HG02642 (cell line): ENCODE measurements at regions not wholly inside any gene's neighbourhood (a gene's known extent, or its start where the extent isn't known, plus 50 kb on each side); places are given as distances from the start of the nearest gene placed in this dataset.
"Not testable (repeated sequence)": the region's sequence is repeated elsewhere in the genome, so short reads cannot be mapped to it uniquely, and the experiment has no call there.

Experiments
- ATAC-seq: cut with Tn5 transposase; IDR thresholded peaks from one replicate; pipeline ENCODE4 v1.9.1; 2021; ENCODE audit warnings: mild to moderate bottlenecking; ENCODE audit not compliant: unreplicated experiment, poor library complexity

DNA sequence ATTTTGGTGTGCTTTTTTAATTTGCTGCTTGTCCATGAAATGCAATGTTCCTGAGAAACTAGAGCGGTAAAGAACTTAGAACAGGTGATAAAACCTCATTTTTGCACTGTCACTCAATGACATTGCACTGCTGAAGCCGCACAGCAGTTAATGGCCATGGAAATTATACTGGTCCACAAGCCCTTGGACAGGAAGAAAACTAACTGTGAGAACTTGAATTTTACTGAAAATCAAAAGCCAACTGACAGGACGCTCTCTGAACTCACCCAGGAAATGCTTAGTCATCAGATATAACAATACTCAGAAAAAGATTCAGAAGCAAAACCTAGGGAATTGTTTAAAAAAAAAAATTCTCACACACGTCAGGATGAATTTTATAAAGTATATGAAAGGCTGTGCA lies 246.4 kb upstream of the SLC7A11 start:
- ATAC-seq, result no peak

DNA sequence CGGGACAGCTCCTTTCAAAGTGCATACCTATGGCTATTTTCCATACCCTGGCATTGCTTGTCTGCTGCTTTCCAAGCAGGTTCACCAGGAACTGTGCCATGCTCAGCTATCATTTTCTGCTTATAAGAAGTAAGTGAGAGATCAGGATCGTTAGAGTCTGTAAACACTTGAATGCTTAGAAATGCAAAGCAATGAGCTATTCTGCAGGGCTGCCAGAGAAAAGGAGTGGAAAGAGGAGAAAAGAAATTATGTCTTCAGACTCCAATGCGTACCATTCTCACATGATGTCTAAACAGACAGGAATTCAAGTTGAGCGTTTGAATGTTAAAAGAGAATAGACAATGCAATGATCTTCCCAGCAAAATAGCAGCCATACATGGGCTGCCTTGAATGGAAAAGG lies 245.5 kb upstream of the SLC7A11 start:
- no peak for ATAC-seq

DNA sequence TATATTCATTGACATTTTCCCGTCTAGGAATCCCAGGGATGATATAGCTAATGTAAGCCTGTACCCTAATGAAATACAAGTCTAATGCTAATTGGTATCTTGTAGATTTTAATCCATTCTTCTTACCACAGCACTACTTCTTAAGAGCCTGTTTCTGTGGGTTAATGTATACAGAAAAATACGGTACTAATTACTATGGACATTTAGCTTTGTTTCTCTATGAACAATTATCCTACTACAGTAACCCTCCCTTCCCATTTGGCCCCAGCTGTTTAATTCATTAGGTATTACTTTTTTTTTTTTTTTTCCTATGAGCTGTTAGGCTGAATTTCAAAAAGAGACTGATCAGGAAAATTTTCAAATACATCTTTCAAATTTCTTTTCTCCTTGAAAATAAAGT lies 245.1 kb upstream of the SLC7A11 start:
- no peak for ATAC-seq

DNA sequence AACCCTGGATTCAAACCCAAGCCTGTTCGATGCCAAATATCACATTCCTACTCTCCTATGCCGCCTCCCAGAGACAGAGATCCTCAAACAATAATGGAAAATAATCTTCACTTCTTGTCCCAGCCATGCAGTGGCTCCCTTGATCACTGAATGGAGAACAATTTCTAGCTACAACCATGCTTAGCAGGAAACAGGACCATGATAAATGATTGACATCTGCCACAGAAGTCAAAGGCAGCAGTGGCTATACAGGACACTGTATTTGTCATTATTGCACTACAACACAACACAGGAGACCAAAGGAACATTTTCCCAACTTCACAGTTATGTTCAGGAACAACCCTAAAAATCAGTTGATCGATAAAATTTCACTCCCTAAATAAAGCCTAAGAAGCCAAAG lies 243.3 kb upstream of the SLC7A11 start:
- no peak for ATAC-seq

DNA sequence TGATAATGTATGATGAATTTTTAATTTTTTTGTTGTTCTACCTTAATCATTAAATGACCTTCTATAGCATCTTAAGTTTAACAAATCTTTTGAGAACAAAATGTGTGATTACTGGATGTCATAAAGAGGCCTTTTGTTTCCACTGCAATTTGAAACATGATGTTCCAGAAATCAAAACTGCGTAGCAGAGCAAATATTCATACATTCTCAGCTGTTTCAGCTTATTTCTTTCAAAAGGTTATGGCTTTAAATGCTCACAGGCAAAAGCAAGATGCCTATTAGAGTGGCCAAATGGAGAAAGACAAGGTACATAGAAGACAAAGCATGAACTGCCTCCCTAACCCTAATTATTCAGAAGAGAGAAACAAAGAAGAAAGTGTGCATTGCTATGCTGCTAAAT lies 233.0 kb upstream of the SLC7A11 start:
- no peak for ATAC-seq

DNA sequence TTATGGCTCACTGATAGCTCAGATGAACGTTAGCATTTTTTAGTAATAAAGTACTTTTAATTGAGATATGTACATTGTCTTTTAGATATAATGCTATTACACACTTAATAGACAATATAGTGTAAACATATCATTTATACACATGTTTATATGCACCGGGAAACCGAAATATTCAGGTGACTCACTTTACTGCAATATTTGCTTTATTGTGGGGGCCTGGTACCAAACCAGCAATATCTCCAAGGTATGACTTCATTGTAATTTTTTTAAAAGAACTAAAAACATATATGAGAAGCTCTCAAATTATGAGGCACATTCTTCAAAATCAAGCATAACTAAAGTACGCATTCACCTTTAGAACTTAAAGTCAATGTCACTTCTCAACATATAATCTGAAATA lies 231.2 kb upstream of the SLC7A11 start:
- ATAC-seq, result no peak

DNA sequence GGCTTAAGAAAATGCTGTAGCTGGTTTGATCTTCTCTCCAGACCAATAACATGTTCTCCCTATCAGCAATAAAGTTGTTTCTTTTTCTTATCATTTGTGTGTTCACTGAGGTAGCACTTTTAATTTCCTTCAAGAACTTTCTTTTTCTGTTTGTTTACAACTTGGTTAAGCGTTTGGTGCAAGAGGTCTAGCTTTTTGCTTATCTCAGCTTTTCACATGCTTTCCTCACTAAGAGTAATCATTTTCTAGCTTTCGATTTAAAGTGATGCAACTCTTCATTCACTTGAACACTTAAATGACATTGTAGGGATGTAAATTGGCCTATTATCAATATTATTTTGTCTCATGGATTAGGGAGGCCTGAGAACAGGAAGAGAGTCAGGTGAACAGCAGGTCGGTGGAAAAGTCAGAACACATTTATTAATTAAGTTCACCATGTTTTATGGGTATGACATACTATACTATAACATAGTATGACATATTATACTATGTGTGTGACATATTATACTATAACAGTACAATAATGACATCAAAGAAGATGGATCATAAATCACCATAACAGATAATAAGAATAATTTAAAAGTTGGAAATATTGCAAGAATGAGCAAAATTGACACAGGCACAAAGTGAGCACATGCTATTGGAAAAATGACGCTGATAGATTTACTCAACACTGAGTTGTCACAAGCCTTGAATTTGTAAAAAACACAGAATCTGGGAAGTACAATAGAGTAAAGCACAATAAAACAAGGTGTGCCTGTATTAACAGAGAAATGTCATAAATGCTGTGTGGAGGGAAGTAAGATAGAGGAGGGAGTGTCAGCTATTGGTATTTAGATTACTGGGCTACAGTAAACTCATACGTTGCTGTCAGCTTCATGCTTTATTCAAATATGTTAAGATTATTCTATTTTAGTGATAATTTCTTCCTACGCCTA lies 218.6 kb upstream of the SLC7A11 start:
- ATAC-seq, result no peak

DNA sequence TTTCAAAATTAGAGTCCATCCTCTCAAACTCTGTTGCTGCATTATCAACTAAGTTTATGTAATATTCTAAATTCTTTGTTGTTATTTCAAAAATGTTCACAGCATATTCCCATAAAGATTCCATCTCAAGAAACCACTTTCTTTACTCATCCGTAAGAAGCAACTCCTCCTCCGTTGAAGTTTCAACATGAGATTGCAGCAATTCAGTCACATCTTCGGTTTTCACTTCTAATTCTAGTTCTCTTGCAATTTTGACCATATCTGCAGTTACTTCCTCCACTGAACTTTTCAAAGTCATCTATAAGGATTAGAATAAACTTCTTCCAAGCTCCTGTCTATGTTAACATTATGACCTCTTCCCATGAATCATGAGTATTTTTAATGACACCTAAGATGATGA lies 216.6 kb upstream of the SLC7A11 start:
- no peak for ATAC-seq

DNA sequence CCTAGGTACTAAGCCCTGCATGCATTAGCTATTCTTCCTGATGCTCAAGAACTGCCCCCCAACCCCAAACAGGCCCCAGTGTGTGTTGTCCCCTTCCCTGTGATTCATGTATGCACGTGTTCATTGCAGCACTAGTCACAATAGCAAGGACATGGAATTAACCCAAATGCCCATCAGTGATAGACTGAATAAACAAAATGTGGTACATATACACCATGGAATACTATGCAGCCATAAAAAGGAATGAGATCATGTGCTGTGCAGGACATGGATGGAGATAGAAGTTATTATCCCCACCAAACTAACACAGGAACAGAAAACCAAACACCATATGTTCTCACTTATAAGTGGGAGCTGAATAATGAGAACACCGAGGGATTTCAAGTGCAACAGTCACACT lies 214.2 kb upstream of the SLC7A11 start:
- not testable (repeated sequence) for ATAC-seq

DNA sequence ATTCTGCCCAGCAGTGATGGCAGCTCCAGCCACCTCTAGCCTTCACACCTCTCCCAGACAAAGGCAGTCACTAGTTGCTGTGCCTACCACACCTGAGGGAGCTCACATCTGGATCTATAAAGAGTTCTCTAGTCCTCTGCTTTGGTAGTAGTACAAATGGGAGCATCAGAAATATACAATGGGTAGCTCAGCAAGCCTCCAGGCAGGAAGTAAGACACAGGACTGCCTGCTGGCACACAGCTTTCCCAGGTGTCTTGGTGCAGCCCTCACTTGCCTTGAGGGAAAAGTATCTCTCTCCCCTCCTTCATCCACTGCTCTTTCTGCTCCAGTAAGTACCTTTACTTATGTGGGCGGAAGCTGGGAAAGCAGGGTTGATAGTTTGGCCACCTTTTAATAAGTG lies 212.9 kb upstream of the SLC7A11 start:
- ATAC-seq, result no peak

DNA sequence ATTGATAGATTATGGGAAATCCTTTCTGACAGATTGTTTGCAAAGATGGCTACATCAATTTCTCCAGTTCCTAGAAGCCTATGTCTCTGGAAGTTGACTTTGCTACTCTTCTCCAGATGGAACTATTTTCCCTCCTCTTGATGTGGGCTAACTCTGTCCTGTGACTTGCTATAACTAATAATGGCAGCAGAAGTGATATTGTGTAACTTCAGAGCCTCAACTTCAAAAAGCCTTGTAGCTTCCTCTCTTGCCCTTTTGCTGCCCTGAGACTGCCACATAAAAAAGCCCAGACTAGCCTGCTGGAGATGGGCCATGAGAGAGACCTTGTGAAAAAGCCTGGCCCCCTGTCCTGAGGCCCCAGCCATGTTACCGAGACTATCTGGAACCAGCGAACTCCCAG lies 210.7 kb upstream of the SLC7A11 start:
- no peak for ATAC-seq

DNA sequence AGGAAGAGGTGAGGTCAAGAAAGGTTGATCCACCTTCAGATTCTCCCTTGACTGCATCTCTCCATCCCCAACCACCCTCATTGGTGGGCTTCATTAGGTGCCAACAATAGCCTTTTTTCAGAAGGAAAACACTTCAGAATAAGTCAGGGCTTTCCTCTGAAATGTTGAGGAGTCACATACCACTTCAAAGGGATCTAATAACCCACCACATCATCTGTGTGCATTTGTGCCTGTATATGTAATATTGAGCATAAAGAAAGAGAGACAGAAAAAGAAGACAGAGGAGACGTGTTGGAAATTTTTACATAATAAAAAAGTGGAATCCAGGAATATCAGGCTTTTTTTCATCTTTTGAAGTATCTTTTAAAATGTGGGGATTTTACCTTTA lies 209.1 kb upstream of the SLC7A11 start:
- no peak for ATAC-seq

DNA sequence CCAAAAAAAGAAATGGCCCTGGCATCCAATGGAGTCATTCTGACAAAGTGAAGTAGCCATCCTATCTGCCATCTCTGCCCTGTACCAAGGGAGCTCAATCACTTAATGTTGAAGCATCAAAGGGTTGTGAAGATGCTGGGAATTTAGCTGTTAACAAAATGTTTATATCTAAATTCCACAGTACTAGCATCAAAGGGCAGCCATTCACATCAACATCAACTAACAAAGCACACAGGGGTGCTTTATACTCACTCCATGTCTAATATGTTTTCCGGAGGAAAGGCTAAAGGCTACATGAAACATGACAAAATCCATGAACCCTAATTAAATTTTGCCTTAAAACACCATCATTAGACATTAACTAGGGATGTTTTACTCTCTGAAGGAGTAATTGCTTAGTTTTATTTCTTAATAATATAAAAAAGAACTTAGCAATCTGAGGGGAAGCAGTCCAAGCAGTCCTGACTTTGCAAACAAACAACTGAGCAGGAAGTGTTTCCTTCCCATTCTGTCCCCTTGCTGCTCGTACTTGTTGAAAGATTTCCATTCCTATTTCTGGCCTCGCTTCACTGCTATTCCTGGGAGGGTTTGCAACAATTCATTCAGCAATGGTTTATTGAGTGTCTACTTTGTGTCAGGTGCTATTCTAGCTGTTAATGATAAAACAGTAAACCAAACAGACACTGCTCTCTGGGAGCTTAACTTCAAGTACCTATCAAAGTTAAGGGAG lies 208.6 kb upstream of the SLC7A11 start:
- ATAC-seq, result no peak

DNA sequence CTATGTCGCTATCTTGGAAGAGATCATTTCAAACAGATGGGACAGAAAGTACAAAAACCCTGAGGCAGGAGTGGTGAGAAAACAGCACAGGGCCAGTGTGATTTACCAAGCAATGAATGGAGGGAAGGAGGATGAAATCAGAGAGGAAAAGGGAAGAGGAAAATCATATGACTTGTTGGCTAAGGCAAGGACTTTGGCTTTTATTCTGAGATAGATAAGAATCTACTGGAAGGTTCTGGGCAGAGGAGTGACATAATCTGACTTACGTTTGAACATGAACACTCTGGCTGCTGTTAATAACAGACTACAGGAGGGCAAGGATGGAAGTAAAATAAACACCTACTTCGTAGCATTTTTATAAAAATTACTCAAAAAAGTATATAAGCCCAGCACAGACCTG lies 207.8 kb upstream of the SLC7A11 start:
- ATAC-seq, result no peak

DNA sequence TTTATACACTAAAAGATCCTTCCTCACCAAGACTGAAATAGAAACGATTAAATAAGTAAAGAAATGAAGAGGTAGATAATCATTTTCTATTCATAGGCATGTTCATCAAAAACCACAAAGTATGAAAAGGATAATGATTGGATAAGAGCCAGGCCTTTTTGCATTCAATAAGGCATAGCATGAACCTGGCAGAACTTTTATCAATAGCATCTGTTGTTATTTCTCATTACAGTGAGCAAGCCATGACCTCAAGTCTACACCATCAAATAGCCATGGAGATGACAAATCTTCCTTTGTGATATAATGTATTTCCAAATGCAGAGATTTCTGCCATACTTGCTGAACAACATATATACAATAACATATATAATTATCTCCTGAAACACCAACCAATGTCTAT lies 206.0 kb upstream of the SLC7A11 start:
- no peak for ATAC-seq

DNA sequence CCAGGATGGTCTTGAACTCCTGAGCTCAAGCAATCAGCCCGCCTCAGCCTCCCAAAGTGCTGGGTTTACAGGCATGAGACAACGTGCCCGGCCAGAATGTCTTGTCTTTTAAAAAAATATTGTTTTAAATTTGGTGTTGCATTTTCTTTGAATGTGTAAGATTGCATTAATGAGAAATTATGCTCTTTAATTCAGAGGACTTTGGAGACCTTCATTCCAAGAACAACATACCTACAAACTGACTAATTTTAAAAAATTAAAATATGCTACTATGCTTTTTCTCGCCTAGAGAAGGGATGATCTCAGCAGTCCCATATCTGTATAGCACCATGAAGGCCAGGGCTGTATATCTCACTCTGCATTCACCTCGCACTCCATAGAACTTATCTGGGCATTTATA lies 204.3 kb upstream of the SLC7A11 start:
- ATAC-seq, result no peak

DNA sequence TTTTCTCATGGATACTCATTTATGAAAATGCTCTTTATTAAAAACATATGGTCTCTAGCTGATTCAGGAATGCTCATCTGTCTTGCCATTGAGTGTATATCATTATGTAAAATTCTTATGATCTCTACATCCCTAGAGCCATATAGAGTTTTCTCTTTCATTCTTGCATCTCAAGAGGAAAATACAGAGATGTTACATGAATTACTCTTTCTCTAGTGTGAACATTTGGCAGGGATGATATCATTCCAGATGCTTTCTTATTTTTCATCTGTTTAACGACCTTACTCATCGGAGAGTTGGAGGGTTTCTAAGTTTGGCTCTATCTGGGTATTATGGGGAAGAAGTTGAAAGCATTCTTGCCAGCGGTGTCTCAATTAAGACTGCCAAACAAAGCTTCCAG lies 202.9 kb upstream of the SLC7A11 start:
- ATAC-seq, result no peak

DNA sequence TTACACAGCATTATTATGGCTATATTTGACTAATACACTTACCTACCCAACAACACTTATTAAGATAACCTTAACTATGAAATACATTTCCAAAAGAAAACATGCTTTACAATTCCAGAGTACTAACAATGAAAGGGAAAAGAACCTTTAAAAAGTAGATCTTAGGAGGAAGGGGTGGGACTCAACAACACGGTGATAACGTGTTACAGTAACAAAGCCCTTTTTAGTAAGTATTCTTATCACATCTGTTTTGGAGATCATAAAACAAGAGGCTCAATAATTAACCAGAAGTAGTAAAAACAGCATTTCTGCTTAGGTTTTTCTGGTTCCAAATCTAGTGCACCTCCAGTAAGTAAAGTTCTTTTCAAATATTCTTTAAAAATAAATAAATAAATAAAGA lies 202.1 kb upstream of the SLC7A11 start:
- ATAC-seq, result no peak

DNA sequence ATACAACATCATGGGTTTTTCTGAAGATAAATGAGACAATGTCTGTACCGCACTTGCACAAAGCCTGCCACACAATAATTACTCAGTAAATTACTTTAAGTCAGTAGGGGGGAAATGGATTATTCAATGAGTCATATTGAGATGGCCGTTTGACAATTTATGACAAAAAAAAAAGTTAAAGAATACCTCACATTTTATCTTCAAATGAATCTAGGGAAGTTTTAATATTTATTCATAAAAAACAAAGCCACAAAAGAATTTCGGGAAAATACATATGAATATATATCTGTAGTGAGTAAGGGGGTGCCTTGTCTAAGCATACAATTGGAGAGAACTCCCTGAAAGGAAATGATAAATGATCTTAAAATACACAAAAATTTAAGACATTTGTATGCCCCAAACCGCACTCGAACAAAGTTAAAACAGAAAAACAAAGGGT lies 197.0 kb upstream of the SLC7A11 start:
- no peak for ATAC-seq

DNA sequence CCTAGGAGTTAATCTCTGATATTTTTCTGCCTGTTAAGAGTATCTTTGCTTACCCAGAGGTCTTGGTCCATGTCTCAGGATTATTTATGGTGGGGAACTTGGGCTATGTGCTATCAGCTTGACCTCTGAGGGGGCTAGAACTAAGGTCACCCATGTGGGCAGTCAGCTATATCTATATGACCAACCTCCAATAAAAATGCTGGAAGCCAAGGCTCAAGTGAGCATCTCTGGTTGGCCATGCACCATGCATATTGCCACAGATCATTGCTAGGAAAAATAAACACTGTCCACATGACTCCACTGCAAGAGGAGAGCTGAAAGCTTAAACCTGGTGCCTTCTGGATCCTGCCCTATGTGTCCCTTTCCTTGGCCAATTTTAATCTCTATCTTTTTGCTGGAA lies 196.5 kb upstream of the SLC7A11 start:
- ATAC-seq, result no peak

DNA sequence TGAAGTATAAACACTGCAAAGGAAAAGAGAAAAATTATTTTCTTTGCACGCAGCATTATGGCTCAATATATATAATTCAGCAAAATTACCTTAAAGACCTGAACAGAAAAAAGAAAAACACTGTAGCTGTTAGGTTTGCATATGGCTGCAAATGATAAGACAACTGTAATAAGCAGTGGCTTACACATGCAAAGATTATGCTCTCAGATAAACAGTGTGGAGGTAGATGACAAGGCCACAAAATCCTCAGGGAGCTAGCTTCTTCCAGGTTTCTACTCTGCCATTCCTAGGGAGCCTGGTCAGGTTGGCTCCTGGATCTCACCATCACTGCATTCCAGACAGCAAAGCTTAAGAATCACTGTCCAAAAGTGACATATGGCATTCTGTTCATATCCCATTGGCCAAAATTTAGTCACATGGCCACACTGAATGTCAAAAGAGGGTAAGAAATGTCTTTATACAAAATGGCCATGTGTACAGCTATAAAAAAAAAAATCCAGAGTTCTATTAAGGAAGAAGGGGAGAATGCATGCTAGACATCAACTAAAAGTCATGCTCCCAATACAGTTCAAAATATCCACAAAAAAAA lies 195.2 kb upstream of the SLC7A11 start:
- no peak for ATAC-seq
